Suprapubic skin (tissue), 4 donors: ENCODE measurements at regions not wholly inside any gene's neighbourhood (a gene's known extent, or its start where the extent isn't known, plus 50 kb on each side); places are given as distances from the start of the nearest gene placed in this dataset.

Experiments
- DNase-seq, 2 donors: peaks; one replicate each; pipeline ENCODE4 v3.0.0-alpha.2; 2019; ENCODE audit warnings: low spot score in 2 of 2
- H3K27ac ChIP-seq: fragments of 200-600 bp; sonication (generic); one replicate; pipeline ENCODE4 v1.5.1; 2019
- H3K27me3 ChIP-seq: fragments of 200-600 bp; sonication (generic); one replicate; pipeline ENCODE4 v1.5.1; 2019
- H3K36me3 ChIP-seq: fragments of 200-600 bp; sonication (generic); one replicate; pipeline ENCODE4 v1.5.1; 2019
- H3K4me1 ChIP-seq: fragments of 200-600 bp; sonication (generic); one replicate; pipeline ENCODE4 v1.5.1; 2019
- H3K4me3 ChIP-seq: fragments of 200-600 bp; sonication (generic); one replicate; pipeline ENCODE4 v1.5.1; 2019; ENCODE audit warnings: mild to moderate bottlenecking
- H3K9me3 ChIP-seq: fragments of 200-600 bp; sonication (generic); one replicate; pipeline ENCODE4 v1.5.1; 2019
- CTCF ChIP-seq, 2 donors: fragments of 200-600 bp in 1 of 2; fragments of 450-650 bp in 1 of 2; sonication (generic) in 1 of 2; IDR thresholded peaks; one replicate each; pipeline ENCODE4 v1.5.1; 2016 to 2019; ENCODE audit warnings: antibody characterized with exemption in 2 of 2, mild to moderate bottlenecking in 1 of 2, moderate library complexity in 1 of 2
- EP300 ChIP-seq: sonication (generic); formaldehyde crosslinking; IDR thresholded peaks from one replicate; pipeline ENCODE4 v1.6.1; 2017; ENCODE audit warnings: antibody characterized with exemption
- POLR2A ChIP-seq, 2 donors: fragments of 450-650 bp; IDR thresholded peaks; one replicate each; pipeline ENCODE4 v1.6.1; 2017; ENCODE audit warnings: antibody characterized with exemption in 2 of 2, mild to moderate bottlenecking in 2 of 2, moderate library complexity in 2 of 2
- POLR2AphosphoS5 ChIP-seq, 3 donors: sonication (generic); formaldehyde crosslinking; IDR thresholded peaks; one replicate each; pipeline ENCODE4 v1.6.1; 2017; ENCODE audit warnings: antibody characterized with exemption in 3 of 3
- WGBS: methylation state at CpG from one replicate; pipeline ENCODE4 v1.1.5; 2018; 5-methylcytosine and 5-hydroxymethylcytosine counted together

- H3K9me3 ChIP-seq: no peaks in the 10 kb centered on the region
- TF ChIP-seq POLR2A (IDR thresholded peaks at IDR 0.05) (no peak), EP300 (no peak), CTCF (IDR thresholded peaks at IDR 0.05) (no peak), POLR2AphosphoS5 (IDR thresholded peaks at IDR 0.05) (no peak)
- H3K36me3 ChIP-seq: no peaks in the 10 kb centered on the region
- H3K4me1 ChIP-seq: peaks cover 13% of the 10 kb centered on the region
- H3K4me3 ChIP-seq: no peak overlapping the region
- H3K27ac ChIP-seq: no peak overlapping the region
- no peaks in the 10 kb centered on the region for H3K27me3 ChIP-seq
- DNase-seq: no peak
- 72% methylated on average over 1 of the region's 1 CpG for WGBS
Observed at GRCh38 chr1:221827307-221827642, 85.4 kb upstream of the DUSP10 start.

GRCh38 chr1:221824909-221825308 lies 83.0 kb upstream of the DUSP10 start:
- DNase-seq: no peak
- WGBS: 67% methylated on average over 1 of the region's 1 CpG
- TF ChIP-seq POLR2A (IDR thresholded peaks at IDR 0.05) (no peak), CTCF (IDR thresholded peaks at IDR 0.05) (no peak), POLR2AphosphoS5 (IDR thresholded peaks at IDR 0.05) (no peak), EP300 (no peak)
- no peaks in the 10 kb centered on the region for H3K27me3 ChIP-seq
- H3K36me3 ChIP-seq: no peaks in the 10 kb centered on the region
- H3K4me3 ChIP-seq: no peak overlapping the region
- H3K4me1 ChIP-seq: peaks cover 7% of the 10 kb centered on the region
- no peaks in the 10 kb centered on the region for H3K9me3 ChIP-seq
- no peak overlapping the region for H3K27ac ChIP-seq

GRCh38 chr1:221824025-221824424 lies 82.1 kb upstream of the DUSP10 start:
- 100% methylated on average over 2 of the region's 2 CpGs for WGBS
- H3K4me3 ChIP-seq: no peak overlapping the region
- no peak for DNase-seq
- H3K27ac ChIP-seq: no peak overlapping the region
- TF ChIP-seq EP300 (no peak), POLR2AphosphoS5 (IDR thresholded peaks at IDR 0.05) (no peak), CTCF (IDR thresholded peaks at IDR 0.05) (no peak), POLR2A (IDR thresholded peaks at IDR 0.05) (no peak)
- H3K4me1 ChIP-seq: peaks cover 7% of the 10 kb centered on the region
- H3K36me3 ChIP-seq: no peaks in the 10 kb centered on the region
- H3K27me3 ChIP-seq: no peaks in the 10 kb centered on the region
- H3K9me3 ChIP-seq: no peaks in the 10 kb centered on the region

- 83% methylated on average over 1 of the region's 1 CpG for WGBS
- no peaks in the 10 kb centered on the region for H3K9me3 ChIP-seq
- TF ChIP-seq POLR2AphosphoS5 (IDR thresholded peaks at IDR 0.05) (no peak), CTCF (IDR thresholded peaks at IDR 0.05) (no peak), EP300 (no peak), POLR2A (IDR thresholded peaks at IDR 0.05) (no peak)
- no peak overlapping the region for H3K4me3 ChIP-seq
- peaks cover 7% of the 10 kb centered on the region for H3K4me1 ChIP-seq
- no peak overlapping the region for H3K27ac ChIP-seq
- H3K36me3 ChIP-seq: no peaks in the 10 kb centered on the region
- H3K27me3 ChIP-seq: no peaks in the 10 kb centered on the region
- DNase-seq: no peak
Observed at GRCh38 chr1:221823561-221823960, 81.7 kb upstream of the DUSP10 start.

GRCh38 chr1:221823149-221823548 lies 81.3 kb upstream of the DUSP10 start:
- TF ChIP-seq POLR2A (IDR thresholded peaks at IDR 0.05) (no peak), EP300 (no peak), POLR2AphosphoS5 (IDR thresholded peaks at IDR 0.05) (no peak), CTCF (IDR thresholded peaks at IDR 0.05) (no peak)
- Histone ChIP-seq H3K4me1 (peaks cover 7% of the 10 kb centered on the region), H3K36me3 (no peaks in the 10 kb centered on the region), H3K9me3 (no peaks in the 10 kb centered on the region), H3K27me3 (no peaks in the 10 kb centered on the region), H3K4me3 (no peak overlapping the region), H3K27ac (no peak overlapping the region)
- 81% methylated on average over 4 of the region's 4 CpGs for WGBS
- no peak for DNase-seq
